ENCODE measurements at regions not wholly inside any gene's neighbourhood (a gene's known extent, or its start where the extent isn't known, plus 50 kb on each side); places are given as distances from the start of the nearest gene placed in this dataset.

DNA sequence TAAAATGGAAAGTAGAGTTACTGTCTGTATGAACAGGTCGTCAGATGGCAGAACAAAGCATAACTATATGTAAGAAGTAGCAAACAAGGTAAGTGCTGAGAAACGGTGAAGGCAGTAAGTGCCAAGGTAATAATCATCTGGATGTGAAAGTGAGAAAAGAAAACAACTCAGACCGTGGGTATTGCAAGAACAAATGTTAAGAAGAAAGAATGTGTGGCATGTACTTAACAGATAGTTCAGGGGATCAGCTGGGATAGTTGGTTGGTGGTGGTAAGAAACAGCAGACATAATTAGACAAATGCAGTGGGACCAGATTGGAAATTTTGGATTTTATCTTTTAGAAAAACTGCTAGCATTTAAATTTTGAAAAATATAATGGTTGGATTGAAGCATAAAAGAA lies 375.8 kb upstream of the NXPH2 start:
- Histone ChIP-seq H3K9me3 (no peaks in the 10 kb centered on the region), H3K4me1 (ENCODE audit: control insufficient read depth in 1 of 2, insufficient read depth in 2 of 2, low read depth in 1 of 2, low read length in 1 of 2) (no peaks in the 10 kb centered on the region), H2AFZ (ENCODE audit: low read depth) (no peak overlapping the region), H3K4me2 (no peak overlapping the region), H3K36me3 (replicated peaks in 1 of 2; ENCODE audit: control insufficient read depth in 1 of 2, insufficient read depth in 2 of 2, low read length in 1 of 2) (no peaks in the 10 kb centered on the region), H3K27ac (ENCODE audit: low read depth in 2 of 2, low read length in 1 of 2) (no peak overlapping the region), H3F3A (replicated peaks; ENCODE audit: insufficient read depth) (no peaks in the 10 kb centered on the region), H3K4me3 (ENCODE audit: low read depth in 2 of 2, low read length in 1 of 2) (no peak overlapping the region), H3K79me2 (ENCODE audit: insufficient read depth) (no peaks in the 10 kb centered on the region), H4K20me1 (ENCODE audit: insufficient read depth) (no peaks in the 10 kb centered on the region), H3K9ac (no peak overlapping the region), H3K9me2 (no peaks in the 10 kb centered on the region), H3K27me3 (ENCODE audit: insufficient read depth) (no peaks in the 10 kb centered on the region)
- ChIA-PET POLR2A (no interaction called here), CTCF (no interaction called here)
- DNase-seq = no peak
- 23% methylated on average over 3 of the region's 3 CpGs for WGBS (ENCODE audit: low lambda C conversion rate)
- TF ChIP-seq, protein P1, sequence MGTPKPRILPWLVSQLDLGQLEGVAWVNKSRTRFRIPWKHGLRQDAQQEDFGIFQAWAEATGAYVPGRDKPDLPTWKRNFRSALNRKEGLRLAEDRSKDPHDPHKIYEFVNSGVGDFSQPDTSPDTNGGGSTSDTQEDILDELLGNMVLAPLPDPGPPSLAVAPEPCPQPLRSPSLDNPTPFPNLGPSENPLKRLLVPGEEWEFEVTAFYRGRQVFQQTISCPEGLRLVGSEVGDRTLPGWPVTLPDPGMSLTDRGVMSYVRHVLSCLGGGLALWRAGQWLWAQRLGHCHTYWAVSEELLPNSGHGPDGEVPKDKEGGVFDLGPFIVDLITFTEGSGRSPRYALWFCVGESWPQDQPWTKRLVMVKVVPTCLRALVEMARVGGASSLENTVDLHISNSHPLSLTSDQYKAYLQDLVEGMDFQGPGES (IDR thresholded peaks at IDR 0.05; ENCODE audit: low read depth, low read length) = no peak
- TF ChIP-seq, protein P2, sequence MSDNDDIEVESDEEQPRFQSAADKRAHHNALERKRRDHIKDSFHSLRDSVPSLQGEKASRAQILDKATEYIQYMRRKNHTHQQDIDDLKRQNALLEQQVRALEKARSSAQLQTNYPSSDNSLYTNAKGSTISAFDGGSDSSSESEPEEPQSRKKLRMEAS (IDR thresholded peaks at IDR 0.05; ENCODE audit: low read depth) = no peak

DNA sequence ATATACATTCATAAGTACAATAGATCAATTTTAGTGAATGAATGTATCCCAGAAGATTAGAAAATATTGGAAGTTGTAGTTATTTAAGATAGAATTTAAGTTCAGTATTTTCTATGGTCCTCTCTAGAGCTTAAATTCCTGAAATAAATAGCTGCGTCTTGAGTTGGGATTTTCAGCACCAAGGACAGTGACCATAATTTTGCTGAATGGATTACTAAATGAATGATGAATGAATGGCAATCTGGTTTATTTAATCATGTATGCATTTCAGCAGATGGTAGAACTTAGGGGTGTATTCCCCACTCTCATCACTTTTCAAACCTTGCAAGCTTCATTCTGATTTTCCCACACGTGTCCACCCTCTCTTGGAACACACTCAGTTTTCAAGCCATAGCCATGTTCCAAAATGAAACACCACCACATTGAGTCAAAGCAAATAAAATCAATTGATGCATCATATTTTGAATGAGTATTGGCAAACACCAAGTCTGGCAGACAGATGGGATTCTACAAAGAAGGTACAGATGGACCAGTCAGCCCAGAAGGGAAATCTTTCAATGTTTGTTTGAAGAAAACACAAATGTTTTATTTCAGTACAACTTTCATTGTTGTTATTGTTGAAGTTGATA lies 362.2 kb upstream of the NXPH2 start:
- TF ChIP-seq REST (IDR thresholded peaks at IDR 0.05; ENCODE audit: low read depth, low read length) (peak; percentile 89), RAD21 (IDR thresholded peaks at IDR 0.05; ENCODE audit: low read length) (no peak)
- WGBS (ENCODE audit: low lambda C conversion rate) = 26% methylated on average over 2 of the region's 2 CpGs
- H3K4me1 ChIP-seq (ENCODE audit: control insufficient read depth in 1 of 2, insufficient read depth in 2 of 2, low read depth in 1 of 2, low read length in 1 of 2) = no peaks in the 10 kb centered on the region
- 0 out of 2 replicates have a peak, but pooled peaks cover 3% of the 10 kb centered on the region for H3K9me2 ChIP-seq
- ChIA-PET CTCF (no interaction called here), POLR2A (no interaction called here)
- no peak overlapping the region for H3K27ac ChIP-seq (ENCODE audit: low read depth in 2 of 2, low read length in 1 of 2)
- H3K79me2 ChIP-seq (ENCODE audit: insufficient read depth) = no peaks in the 10 kb centered on the region
- no peaks in the 10 kb centered on the region for H3K36me3 ChIP-seq (replicated peaks in 1 of 2; ENCODE audit: control insufficient read depth in 1 of 2, insufficient read depth in 2 of 2, low read length in 1 of 2)
- H4K20me1 ChIP-seq (ENCODE audit: insufficient read depth) = no peaks in the 10 kb centered on the region
- no peaks in the 10 kb centered on the region for H3K27me3 ChIP-seq (ENCODE audit: insufficient read depth)
- no peak for DNase-seq
- H3K9me3 ChIP-seq = no peaks in the 10 kb centered on the region
- no peak overlapping the region for H3K9ac ChIP-seq
- H3K4me3 ChIP-seq (ENCODE audit: low read depth in 2 of 2, low read length in 1 of 2) = no peak overlapping the region
- H2AFZ ChIP-seq (ENCODE audit: low read depth) = no peak overlapping the region
- no peaks in the 10 kb centered on the region for H3F3A ChIP-seq (replicated peaks; ENCODE audit: insufficient read depth)
- H3K4me2 ChIP-seq = no peak overlapping the region

DNA sequence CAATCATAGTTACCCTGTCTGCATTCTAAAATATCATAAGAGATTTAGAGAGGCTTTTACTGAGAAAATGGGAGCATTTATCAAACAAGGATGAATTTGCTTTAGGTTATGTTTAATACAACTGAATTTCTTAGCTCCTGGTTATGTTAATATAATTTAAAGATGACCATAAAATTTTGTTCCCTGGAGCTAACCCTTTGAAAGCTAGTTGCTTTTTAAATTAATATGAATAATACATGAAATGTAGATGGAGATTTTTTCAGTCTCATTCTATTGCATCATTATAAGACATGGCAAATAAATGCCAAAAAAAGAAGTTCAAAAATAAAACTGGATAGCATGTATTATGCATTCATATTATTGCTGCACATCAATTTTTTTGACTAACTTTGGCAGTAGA lies 344.1 kb upstream of the NXPH2 start:
- no peaks in the 10 kb centered on the region for H3K79me2 ChIP-seq (ENCODE audit: insufficient read depth)
- H3F3A ChIP-seq (replicated peaks; ENCODE audit: insufficient read depth) = no peaks in the 10 kb centered on the region
- H3K36me3 ChIP-seq (replicated peaks in 1 of 2; ENCODE audit: control insufficient read depth in 1 of 2, insufficient read depth in 2 of 2, low read length in 1 of 2) = no peaks in the 10 kb centered on the region
- H3K9me3 ChIP-seq = no peaks in the 10 kb centered on the region
- H3K4me3 ChIP-seq (ENCODE audit: low read depth in 2 of 2, low read length in 1 of 2) = no peak overlapping the region
- no peaks in the 10 kb centered on the region for H4K20me1 ChIP-seq (ENCODE audit: insufficient read depth)
- ChIA-PET POLR2A (no interaction called here), CTCF (interaction anchor here (0.6 to 0.9 kb wide), 2 partner anchors 35 to 169 kb away, joined by 3 read pairs; no protein-coding TSS in a partner anchor)
- H3K9me2 ChIP-seq = no peaks in the 10 kb centered on the region
- no peak overlapping the region for H2AFZ ChIP-seq (ENCODE audit: low read depth)
- no peak overlapping the region for H3K27ac ChIP-seq (ENCODE audit: low read depth in 2 of 2, low read length in 1 of 2)
- TF ChIP-seq REST (IDR thresholded peaks at IDR 0.05; ENCODE audit: low read depth, low read length) = no peak
- TF ChIP-seq GATA2 (CRISPR knock-in tag; IDR thresholded peaks at IDR 0.05) = no peak
- TF ChIP-seq, protein P2 (IDR thresholded peaks at IDR 0.05; ENCODE audit: low read depth) = no peak
- no peak for TF ChIP-seq GABPA (IDR thresholded peaks at IDR 0.05; ENCODE audit: low read depth)
- TF ChIP-seq CHD2 (IDR thresholded peaks at IDR 0.05; ENCODE audit: low read length, partially characterized antibody) = no peak
- TF ChIP-seq RAD21 (IDR thresholded peaks at IDR 0.05; ENCODE audit: low read length) = no peak
- no peaks in the 10 kb centered on the region for H3K4me1 ChIP-seq (ENCODE audit: control insufficient read depth in 1 of 2, insufficient read depth in 2 of 2, low read depth in 1 of 2, low read length in 1 of 2)
- no peak overlapping the region for H3K4me2 ChIP-seq
- no peaks in the 10 kb centered on the region for H3K27me3 ChIP-seq (ENCODE audit: insufficient read depth)
- DNase-seq = no peak
- no peak overlapping the region for H3K9ac ChIP-seq

All from SK-N-SH (cell line).